Ishikawa (cell line): ENCODE measurements at regions not wholly inside any gene's neighbourhood (a gene's known extent, or its start where the extent isn't known, plus 50 kb on each side); places are given as distances from the start of the nearest gene placed in this dataset.

ENCODE experiments used
- EP300 ChIP-seq: IDR thresholded peaks from 2 replicates; pipeline ENCODE4 v1.6.1; 2012; ENCODE audit warnings: borderline replicate concordance
- FOXM1 ChIP-seq: IDR thresholded peaks from 2 replicates; pipeline ENCODE4 v1.6.1; 2012; ENCODE audit warnings: low read depth, borderline replicate concordance
- TEAD4 ChIP-seq: IDR thresholded peaks from 2 replicates; pipeline ENCODE4 v1.6.1; 2012

DNA sequence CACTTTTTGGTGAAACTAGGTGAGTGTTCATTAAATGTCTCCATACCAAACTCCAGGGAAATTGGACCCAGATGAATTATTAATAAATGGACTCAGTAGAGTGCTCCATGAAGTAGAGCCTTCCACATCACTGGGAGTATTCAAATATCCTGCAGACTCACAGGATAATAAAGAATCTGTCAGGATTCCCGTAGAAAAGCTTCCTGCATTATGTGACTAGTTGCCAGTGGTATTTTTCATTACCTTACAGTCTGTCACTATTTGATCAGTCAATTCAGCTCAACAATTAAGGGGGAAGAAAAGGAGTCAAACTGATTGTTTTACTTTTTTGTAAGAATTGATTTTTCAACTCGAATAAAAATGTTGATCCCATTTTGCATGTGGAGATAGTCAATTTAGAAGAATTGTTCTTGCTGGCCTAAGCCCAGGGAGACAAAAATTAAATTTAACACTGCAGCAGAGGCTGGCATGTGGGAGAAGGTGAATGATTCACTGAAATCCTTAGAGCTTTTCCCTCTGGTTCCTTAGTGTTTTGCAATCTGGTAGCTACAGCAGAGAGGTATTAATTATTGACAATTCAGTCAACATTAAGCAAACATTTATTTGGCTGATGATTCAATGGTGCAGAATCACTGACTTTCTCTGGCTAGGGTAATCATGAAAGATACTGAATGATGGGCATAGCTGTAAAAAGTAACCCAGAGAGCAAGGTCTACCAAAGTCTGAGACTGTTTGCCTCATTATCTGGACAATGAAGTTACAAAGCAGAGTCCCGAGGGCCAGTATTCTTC is 442.4 kb downstream of the CD83 start:
- TF ChIP-seq FOXM1, result no peak
- TF ChIP-seq TEAD4, result no peak
- TF ChIP-seq EP300, result no peak
